ENCODE measurements at regions not wholly inside any gene's neighbourhood (a gene's known extent, or its start where the extent isn't known, plus 50 kb on each side); places are given as distances from the start of the nearest gene placed in this dataset.
"Not testable (repeated sequence)": the region's sequence is repeated elsewhere in the genome, so short reads cannot be mapped to it uniquely, and the experiment has no call there.

DNA sequence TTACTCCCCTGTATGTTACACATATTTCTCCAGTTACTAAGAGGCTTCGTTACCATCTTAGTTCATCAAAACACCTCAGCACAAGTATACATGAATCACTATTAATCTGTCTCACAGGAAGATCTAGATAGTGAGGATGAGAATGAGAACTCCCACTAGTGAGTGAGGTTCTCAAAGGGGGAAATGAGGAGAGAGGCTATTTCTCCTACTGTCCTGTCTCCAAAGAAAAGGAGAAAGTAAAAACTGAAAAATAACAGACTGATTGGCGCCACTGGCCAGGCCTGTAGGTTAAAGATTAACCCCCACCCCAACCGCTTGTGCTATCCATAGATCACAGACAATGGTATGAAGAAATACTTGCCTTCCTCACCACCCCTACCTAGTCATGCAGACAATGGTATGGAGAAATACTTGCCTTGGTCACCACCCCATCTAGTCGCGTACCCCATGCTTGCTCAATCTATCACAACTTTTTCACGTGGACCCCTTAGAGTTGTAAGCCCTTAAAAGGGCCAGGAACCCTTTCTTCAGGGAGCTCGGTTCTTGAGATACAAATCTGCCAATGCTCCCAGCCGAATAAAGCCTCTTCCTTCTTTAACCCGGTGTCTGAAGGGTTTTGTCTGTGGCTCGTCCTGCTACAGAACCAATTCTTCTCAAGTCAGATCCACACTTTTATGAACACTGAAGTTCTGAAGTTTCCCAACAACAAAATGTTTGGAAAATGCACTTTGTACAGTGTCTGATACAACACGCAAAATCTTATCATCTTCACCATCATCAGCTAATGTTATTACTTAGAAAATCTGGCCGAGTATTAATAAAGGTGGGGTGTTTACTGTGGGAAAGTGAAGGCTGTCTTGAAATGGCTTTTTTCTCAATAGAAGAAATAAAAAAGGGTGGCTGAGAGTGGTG lies 598.1 kb downstream of the UQCRFS1 start:
- CTCF ChIA-PET = no interaction called here

DNA sequence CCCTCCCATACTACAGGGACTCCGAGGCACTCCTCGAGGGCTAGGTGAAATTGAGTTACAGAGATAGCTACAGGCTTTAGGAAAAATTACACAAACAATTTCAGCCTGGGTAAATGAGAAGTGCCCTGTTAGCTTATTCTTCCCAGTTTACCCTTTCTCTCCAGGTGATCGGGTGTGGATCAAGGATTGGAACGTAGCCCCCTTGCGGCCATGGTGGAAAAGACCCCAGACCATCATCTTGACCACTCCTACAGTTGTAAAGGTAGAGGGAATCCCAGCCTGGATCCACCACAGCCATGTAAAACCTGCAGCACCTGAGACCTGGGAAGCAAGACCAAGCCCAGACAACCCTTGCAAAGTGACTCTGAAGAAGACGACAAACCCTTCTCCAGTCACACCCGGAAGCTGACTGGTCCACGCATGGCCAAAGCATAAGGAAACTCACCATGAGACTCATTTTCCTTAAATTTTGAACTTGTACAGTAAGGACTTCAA lies 600.6 kb downstream of the UQCRFS1 start:
- ChIA-PET CTCF (no interaction called here), POLR2A (no interaction called here)

More for the DNA sequence above, 598.1 kb downstream of the UQCRFS1 start:
- POLR2A ChIA-PET = no interaction called here

DNA sequence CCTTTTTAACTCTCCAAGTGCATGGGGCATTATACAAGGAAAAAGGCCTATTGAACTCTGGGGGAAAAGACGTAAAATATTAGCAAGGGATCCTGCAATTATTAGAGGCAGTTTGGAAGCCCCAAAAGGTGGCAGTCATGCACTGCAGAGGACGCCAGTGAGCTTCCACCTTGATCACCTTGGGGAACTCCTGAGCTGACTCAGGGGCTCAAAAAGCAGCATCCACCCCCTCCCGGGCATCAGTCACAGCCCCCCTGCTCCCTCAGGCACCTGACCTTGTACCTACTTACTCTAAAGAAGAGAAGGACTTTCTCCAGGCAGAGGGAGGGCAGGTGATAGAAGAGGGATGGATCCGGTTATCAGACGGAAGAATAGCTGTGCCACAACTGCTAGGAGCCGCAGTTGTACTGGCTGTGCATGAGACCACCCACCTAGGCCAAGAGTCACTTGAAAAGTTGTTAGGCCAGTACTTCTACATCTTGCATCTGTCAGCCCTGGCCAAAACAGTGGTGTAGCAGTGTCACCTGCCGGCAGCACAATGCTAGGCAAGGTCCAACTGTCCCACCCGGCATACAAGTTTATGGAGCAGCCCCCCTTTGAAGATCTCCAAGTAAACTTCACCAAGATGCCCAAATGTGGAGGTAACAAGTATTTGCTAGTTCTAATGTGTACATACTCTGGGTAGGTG lies 601.6 kb downstream of the UQCRFS1 start:
- CTCF ChIA-PET, POLR2A ChIA-PET: not testable (repeated sequence)

DNA sequence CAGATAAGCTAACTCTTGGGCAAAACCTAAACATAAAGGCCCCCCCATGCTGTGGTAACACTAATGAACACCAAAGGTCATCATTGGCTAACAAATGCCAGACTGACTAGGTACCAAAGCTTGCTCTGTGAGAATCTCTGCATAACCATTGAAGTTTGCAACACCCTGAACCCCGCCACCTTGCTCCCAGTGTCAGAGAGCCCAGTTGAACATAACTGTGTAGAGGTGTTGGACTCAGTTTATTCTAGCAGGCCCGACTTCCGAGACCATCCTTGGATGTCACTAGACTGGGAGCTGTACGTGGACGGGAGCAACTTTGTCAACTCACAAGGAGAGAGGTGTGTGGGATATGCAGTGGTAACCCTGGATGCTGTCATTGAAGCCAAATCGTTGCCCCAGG lies 602.2 kb downstream of the UQCRFS1 start:
- POLR2A ChIA-PET = no interaction called here
- CTCF ChIA-PET = no interaction called here

DNA sequence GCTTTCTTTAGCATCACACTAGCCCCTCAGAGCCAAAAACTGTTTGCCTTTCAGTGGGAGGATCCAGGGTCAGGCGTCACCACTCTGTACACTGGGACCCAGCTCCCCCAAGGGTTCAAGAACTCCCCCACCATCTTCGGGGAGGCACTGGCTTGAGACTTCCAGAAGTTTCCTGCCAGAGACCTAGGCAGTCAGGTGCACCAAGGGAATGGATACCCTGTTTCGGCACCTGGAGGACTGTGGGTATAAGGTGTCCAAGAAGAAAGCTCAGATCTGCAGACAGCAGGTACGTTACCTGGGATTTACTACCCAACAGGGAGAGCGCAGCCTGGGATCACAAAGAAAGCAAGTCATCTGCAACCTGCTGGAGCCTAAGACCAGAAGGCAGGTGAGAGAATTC lies 603.0 kb downstream of the UQCRFS1 start:
- ChIA-PET CTCF (no interaction called here), POLR2A (no interaction called here)

DNA sequence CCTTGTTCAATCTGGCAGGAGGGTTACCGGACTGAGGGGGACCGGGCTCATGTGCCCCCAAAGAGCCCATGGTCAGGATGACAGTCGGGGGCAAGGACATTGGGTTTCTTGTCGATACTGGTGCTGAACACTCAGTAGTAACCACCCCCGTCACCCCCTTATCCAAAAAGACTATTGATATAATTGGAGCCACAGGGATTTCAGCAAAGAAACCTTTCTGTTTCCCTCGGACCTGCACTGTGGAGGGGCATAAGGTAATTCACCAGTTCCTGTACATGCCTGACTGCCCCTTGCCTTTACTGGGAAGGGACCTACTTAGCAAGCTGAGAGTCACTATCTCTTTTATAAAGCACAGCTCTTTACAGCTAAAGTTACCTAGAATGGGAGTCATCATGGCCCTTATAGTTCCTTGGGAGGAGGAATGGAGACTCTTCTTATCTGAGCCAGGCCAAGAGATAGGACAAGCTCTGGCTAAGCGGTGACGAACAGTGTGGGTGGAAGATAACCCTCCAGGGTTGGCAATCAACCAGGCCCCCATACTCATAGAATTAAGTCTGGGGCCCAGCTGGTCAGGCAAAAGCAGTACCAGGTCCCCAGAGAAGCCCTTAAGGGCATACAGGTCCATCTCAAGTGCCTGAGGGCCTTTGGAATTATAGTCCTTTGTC lies 603.7 kb downstream of the UQCRFS1 start:
- ChIA-PET CTCF (no interaction called here), POLR2A (no interaction called here)

DNA sequence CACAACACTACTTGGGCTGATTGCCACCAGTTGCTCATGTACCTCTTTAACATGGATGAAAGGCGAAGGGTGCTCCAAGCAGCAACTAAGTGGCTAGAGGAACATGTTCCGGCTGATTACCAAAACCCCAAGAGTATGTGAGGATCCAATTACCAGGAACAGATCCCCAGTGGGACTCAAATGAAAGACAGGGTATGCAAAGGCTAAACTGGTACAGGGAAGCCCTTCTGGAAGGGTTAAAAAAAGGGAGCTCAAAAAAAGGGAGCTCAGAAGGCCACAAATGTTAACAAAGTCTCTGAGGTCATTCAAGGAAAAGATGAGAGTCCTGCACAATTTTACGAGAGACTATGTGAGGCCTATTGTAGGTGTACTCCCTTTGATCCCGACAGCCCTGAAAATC lies 604.7 kb downstream of the UQCRFS1 start:
- ChIA-PET POLR2A (no interaction called here), CTCF (no interaction called here)

DNA sequence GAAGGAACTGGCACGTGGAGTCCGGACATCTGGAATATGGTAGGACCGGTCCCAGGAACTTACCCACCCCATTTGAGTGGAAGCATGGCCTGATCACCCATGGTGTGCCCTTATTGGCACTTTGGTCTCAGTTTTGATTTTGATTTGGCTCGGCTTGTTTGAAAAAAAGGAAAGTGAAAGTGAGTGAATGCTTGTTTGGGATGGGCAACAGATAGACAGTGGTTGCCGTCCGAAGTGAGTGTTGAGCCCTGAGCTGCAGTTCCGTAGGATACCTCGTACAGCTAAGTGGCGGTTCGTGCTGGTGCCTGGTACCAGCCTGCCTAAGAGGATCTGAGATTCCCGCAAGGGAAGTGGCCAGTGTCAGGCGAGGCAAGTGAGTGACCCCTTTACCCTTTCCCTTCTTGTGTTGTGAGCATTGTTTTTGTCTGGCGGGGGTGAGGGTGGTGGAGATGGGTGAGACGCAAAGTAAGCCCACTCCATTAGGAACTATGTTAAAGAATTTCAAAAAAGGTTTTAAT lies 605.8 kb downstream of the UQCRFS1 start:
- ChIA-PET POLR2A (no interaction called here), CTCF (no interaction called here)

DNA sequence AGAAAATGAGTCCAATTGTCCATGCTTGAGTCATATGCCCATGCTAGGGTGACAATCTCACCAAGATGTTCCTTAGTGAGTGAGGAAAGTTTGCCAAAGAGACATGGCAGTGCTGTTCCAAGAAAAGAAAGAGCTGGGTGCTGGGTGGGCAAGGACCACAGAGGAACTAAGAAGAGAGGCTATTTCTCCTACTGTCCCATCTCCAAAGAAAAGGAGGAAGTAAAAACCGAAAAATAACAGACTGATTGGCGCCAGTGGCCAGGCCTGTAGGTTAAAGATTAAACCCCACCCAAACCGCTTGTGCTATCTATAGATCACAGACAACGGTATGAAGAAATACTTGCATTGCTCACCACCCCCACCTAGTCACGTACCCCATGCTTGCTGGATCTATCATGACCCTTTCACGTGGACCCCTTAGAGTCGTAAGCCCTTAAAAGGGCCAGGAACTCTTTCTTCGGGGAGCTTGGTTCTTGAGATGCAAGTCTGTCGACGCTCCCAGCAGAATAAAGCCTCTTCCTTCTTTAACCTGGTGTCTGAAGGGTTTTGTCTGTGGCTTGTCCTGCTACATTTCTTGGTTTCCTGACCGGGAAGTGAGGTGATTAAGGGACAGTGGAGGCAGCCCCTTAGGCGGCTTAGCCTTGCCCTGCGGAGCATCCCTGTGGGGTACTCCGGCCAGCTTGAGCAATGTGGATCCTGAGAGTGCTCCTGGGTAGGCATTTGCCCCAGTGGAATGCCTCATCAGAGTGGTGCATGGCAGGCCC lies 606.5 kb downstream of the UQCRFS1 start:
- ChIA-PET POLR2A (no interaction called here), CTCF (no interaction called here)

DNA sequence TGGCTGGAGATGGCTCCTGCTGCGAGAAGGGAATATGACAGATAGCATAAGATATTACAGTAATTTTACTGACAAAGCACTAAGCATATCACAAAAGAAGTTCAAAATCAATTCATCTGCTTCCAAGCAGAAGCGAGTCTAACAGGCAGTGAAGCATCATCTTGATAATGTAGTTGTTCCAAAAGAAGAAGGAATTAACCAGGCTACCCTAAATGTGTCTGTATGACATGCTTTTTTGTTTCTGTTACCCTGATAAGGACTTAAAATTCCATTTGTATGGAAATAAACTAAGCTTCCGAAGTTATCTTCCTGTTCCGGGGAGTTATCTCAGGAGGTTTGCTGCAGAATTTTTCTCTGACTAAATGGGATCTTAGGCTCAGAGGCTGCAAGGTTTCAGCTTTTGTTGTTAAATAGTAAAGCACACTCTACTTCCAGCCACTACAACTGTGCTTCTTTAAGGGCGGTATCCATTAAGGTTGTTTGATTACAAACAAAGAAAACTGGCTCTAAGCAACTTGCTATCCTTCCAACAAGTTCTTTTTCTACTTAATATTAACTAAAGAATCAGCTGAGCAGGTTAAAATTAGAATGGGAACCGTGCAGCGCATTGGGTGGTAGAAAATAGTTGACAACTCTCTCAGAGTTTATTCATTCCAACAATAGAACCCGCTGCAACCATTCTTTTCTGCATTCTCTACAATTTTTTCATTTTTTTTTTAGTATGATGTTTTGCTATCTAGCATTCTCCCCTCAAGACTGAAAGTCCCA lies 607.3 kb downstream of the UQCRFS1 start:
- CTCF ChIA-PET = no interaction called here

DNA sequence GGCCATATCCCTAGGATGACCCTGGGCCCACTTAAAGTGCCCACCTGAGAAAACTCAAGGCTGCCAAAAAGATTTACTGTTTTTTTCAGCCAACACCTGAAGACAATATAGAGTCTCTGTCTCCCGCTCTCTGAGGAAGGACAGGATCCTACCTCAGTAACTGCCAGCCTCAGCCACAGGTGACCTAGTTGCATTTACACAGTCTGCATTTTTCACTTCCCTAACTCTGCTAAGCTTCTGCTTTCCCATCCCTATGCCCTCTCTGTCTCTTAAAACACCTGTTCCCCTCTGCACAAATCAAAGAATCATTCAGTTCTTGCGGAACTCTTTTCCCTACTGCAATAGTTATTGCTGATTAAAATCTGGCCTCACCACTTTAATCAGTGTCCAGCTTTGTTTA lies 609.5 kb downstream of the UQCRFS1 start:
- CTCF ChIA-PET = no interaction called here
- POLR2A ChIA-PET = no interaction called here

More for the DNA sequence above, 607.3 kb downstream of the UQCRFS1 start:
- POLR2A ChIA-PET = no interaction called here

DNA sequence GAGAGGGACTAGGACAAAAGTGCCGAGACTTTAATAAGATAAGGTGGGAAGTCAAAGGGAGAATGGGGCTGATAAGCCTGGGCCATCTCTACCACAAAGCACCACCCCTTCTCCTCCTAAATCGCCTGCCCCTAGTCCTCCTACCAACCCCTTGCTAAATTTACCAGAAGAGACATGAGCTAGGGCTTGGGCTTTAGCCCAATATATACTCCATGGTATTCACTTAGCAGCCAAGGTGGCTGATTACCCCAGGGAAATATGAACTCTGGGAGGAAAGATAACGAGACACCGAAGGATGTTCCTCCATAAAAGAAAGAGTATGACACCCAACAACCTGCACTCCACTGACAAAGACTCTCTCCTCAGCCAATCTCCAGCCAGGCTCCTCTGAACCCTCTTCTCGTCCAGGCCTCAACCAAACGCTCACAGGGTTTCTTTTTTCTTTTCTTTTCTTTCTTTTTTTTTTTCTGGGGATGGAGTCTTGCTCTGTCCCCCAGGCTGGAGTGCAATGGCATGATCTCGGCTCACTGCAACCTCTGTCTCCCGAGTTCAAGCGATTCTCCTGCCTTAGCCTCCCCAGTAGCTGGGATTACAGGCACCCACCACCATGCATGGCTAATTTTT lies 610.2 kb downstream of the UQCRFS1 start:
- ChIA-PET POLR2A (no interaction called here), CTCF (no interaction called here)

DNA sequence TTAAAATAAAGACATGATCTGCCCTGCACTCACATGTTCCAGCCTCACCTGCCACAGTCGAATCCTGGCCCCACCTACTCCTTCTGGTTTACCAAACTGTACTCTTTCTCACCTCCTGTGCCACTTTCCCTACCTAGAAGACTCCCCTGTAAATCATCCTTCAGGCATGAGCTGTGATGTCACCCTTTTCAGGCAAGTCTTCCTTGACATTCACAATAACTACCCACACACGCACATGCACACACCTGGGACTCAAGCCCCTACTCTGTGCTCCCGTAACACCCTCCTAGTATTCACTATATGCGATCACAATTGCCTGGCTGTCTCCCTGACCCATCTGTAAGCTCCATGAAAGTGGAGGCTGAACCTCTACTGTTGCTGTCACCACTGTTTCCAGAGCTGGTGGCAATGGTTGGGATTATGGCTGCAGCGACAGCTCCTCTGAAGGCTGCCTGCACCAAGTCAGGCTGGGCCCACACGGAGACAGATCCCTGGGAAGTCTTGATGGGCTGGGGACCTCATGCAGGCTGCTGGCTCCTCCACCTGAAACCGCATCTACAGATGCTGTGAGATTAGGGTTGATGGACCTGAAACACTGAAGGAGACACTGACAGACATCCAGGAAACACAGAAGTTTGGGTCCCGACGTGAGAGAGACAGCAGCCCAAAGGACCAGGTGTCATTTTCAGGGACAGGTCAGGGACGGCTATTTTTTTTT lies 611.1 kb downstream of the UQCRFS1 start:
- CTCF ChIA-PET = no interaction called here
- POLR2A ChIA-PET = no interaction called here

DNA sequence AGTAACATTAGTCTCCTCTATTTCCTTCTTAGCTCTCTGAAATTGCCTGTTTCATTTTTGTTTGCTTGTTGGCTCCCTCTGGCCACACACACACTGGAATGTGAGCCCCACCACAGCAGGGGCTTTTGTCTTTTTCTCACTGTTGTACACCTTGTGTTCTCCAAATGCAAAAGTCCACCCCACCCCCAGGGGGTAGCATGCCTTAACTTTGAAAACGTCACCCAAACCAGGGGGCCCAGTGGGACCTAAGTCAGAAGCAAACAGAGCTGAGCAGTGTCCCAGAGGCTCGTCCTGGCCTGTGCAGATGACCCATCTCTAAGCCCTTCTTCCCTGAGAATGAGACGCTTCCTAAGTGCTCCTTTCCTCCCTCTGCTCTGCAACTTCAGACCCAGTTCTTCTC lies 614.1 kb downstream of the UQCRFS1 start:
- ChIA-PET CTCF (no interaction called here), POLR2A (no interaction called here)

DNA sequence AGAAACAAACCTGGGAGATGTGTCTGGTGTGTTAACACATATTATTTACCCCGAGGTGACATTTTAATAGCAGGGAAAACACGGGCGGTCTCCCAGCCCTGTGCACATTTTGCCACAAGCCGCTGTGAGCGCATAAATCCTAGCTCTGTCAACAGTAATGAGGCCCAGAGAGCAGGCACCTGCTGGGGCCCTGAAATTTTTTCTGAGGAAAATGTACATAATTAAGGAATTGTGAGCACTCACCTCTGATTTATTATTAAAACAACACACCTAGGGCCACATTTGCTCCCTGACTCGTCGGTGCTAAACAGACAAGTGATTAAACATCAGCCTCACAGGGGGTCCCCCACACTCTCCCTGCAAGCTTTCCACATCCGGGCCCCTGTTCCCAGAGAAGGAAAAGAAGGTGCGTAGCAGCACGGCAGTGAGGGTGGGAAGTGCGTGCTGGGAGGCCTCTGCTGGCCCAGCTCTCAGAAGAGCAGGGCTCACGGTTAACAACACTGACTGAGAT lies 616.3 kb downstream of the UQCRFS1 start:
- ChIA-PET CTCF (no interaction called here), POLR2A (interaction anchor here (0.7 kb wide), 1 partner anchor 1137 kb away, joined by 10 read pairs; no protein-coding TSS in a partner anchor)

DNA sequence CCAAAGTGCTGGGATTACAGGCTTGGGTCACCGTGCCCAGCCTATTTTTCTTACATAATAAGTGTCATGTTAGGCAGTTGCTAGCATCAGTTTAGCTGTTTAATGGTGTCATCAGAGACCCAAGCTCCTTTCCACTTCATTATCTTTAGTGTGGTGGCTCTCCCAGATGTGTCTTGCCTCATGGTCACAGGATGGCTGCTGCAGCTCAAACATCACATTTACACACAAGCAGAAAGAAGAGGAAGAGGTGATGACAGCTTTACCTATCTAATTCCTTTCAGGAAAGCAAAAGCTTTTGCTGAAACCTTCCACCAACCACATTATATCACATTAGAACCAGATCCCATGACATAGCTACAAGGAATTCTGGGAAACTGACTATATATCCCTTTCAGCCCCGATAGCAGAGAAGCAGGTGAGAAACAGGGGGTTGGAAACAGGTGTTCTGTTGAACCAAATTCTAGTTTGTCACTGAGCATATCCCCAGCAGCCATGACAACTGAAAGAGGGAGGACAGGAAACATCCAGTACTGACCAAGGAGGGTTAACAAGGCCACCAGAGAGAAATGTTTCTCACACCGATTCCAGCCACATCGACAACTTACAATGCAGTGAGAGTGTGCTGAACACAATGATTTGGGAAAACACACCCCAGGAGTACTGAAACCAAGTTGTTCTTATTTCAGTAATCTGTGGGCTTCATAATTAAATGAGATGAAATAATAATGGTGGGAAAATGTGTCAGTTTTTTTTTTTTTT lies 617.0 kb downstream of the UQCRFS1 start:
- ChIA-PET CTCF (no interaction called here), POLR2A (interaction anchor here (0.7 kb wide), 1 partner anchor 1137 kb away, joined by 10 read pairs; no protein-coding TSS in a partner anchor)

DNA sequence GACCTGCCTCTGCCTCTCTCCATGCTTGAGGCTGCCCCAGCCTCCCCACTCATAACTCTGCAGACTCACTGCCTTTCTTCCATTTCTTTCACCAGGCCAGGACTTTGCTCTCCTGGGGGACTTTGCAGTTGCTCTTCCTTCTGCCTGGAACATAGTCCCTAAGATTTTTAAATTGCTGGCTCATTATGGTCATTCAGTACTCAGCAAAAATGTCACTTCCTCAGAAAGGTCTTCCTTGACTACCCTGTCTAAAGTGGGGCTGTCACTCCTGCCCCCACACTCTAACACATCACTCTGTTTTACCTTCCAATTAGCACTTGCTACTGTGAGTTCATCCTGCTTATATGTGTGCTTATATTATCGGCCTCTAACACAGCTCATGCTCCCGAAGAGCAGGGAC lies 618.2 kb downstream of the UQCRFS1 start:
- ChIA-PET POLR2A (no interaction called here), CTCF (no interaction called here)

Measured in activated CD8-positive, alpha-beta memory T cell treated with anti-CD3 and anti-CD28 coated beads for 36 hours (primary cell).